DOHH2 (cell line): ENCODE measurements at regions not wholly inside any gene's neighbourhood (a gene's known extent, or its start where the extent isn't known, plus 50 kb on each side); places are given as distances from the start of the nearest gene placed in this dataset.

ENCODE experiments used
- EZH2phosphoT487 ChIP-seq: fragments of 200-600 bp; sonication (generic); IDR thresholded peaks from 2 replicates; pipeline ENCODE4 v1.6.1; 2017; ENCODE audit warnings: borderline replicate concordance, mild to moderate bottlenecking, antibody characterized with exemption, low read length, moderate library complexity, mixed read lengths
- TF ChIP-seq, protein P1 (sequence below): fragments of 200-600 bp; sonication (generic); IDR thresholded peaks from one replicate; pipeline ENCODE4 v1.5.1; 2014; ENCODE audit warnings: antibody characterized with exemption, mild to moderate bottlenecking, low read depth, low read length; ENCODE audit not compliant: poor library complexity, severe bottlenecking

DNA sequence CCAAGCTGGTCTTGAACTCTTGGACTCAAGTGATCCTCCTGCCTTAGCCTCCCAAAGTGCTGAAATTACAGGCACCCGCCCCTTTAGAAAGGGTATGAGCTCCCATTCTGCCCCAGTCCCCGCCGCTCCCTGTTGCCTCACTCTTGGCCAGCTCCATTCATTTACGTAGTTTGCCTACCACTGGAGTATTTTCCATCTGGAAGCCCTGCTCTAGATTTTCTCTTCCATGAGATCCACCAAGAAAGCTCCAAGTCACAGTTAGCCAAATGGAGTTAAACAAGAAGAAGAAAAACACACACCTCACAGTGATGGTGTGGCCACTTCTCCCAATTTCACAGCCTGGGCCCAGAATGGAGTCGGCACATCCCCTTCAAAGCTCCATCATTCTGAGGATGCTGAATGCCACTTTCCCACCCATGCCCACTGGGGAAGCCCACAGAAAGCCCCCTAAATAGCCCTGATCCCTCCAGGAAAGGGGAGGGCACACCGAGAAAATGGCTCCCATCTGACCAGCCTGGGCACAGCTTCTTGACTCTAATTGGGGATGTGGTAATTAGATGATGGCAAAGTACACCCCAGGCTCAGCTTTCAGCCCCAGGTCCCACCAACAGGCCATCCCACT lies 381.2 kb downstream of the MN1 start:
- TF ChIP-seq EZH2phosphoT487, result no peak
- TF ChIP-seq, protein P1, sequence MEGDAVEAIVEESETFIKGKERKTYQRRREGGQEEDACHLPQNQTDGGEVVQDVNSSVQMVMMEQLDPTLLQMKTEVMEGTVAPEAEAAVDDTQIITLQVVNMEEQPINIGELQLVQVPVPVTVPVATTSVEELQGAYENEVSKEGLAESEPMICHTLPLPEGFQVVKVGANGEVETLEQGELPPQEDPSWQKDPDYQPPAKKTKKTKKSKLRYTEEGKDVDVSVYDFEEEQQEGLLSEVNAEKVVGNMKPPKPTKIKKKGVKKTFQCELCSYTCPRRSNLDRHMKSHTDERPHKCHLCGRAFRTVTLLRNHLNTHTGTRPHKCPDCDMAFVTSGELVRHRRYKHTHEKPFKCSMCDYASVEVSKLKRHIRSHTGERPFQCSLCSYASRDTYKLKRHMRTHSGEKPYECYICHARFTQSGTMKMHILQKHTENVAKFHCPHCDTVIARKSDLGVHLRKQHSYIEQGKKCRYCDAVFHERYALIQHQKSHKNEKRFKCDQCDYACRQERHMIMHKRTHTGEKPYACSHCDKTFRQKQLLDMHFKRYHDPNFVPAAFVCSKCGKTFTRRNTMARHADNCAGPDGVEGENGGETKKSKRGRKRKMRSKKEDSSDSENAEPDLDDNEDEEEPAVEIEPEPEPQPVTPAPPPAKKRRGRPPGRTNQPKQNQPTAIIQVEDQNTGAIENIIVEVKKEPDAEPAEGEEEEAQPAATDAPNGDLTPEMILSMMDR, result no peak
